Astrocyte (in vitro differentiated cells and primary cell): ENCODE measurements at regions not wholly inside any gene's neighbourhood (a gene's known extent, or its start where the extent isn't known, plus 50 kb on each side); places are given as distances from the start of the nearest gene placed in this dataset.

Source experiments
- DNase-seq: peaks from one replicate; pipeline ENCODE4 v3.0.0-alpha.2; 2010; ENCODE audit warnings: low read depth
- FAIRE-seq: peaks from 2 replicates; lab custom pipeline; 2011; peaks lifted over from hg19 to GRCh38; lab: Jason Lieb, UNC
- H2AFZ ChIP-seq: 2 replicates; pipeline ENCODE4 v1.6.0; 2012; ENCODE audit warnings: low read depth, low read length, inconsistent platforms
- H3K27ac ChIP-seq: 2 replicates; pipeline ENCODE4 v1.5.1; 2011; ENCODE audit warnings: low read depth, low read length, inconsistent platforms
- H3K27me3 ChIP-seq: 2 replicates; pipeline ENCODE4 v1.6.0; 2011; ENCODE audit warnings: low read length, inconsistent platforms; ENCODE audit not compliant: insufficient read depth
- H3K36me3 ChIP-seq: 2 replicates; pipeline ENCODE4 v1.5.1; 2011; ENCODE audit warnings: low read length, inconsistent platforms; ENCODE audit not compliant: insufficient read depth
- H3K4me1 ChIP-seq: 2 replicates; pipeline ENCODE4 v1.5.1; 2011; ENCODE audit warnings: low read length, inconsistent platforms; ENCODE audit not compliant: insufficient read depth
- H3K4me2 ChIP-seq: 2 replicates; pipeline ENCODE4 v1.6.0; 2012; ENCODE audit warnings: low read length, inconsistent platforms
- H3K4me3 ChIP-seq: 2 replicates; pipeline ENCODE4 v1.5.1; 2011; ENCODE audit warnings: low read depth, mild to moderate bottlenecking, low read length, inconsistent platforms; ENCODE audit not compliant: insufficient read depth
- H3K79me2 ChIP-seq: 2 replicates; pipeline ENCODE4 v1.6.0; 2012; ENCODE audit warnings: mild to moderate bottlenecking, low read length, inconsistent platforms; ENCODE audit not compliant: insufficient read depth
- H3K9ac ChIP-seq: 2 replicates; pipeline ENCODE4 v1.6.0; 2012; ENCODE audit warnings: mild to moderate bottlenecking, low read length, inconsistent platforms
- H3K9me3 ChIP-seq: 2 replicates; pipeline ENCODE4 v1.5.1; 2012; ENCODE audit warnings: low read depth, mild to moderate bottlenecking, low read length, inconsistent platforms; ENCODE audit not compliant: insufficient read depth
- H4K20me1 ChIP-seq: 2 replicates; pipeline ENCODE4 v1.6.0; 2012; ENCODE audit warnings: low read length, inconsistent platforms; ENCODE audit not compliant: insufficient read depth
- H3K27ac Mint-ChIP-seq: one replicate; pipeline ENCODE4 v1.8.0; 2021; ENCODE audit warnings: mild to moderate bottlenecking, mixed read lengths; ENCODE audit not compliant: unreplicated experiment
- H3K27me3 Mint-ChIP-seq: one replicate; pipeline ENCODE4 v1.8.0; 2021; ENCODE audit warnings: low read depth, mixed read lengths; ENCODE audit not compliant: unreplicated experiment
- H3K36me3 Mint-ChIP-seq: one replicate; pipeline ENCODE4 v1.8.0; 2021; ENCODE audit warnings: low read depth, mixed read lengths; ENCODE audit not compliant: unreplicated experiment
- H3K4me1 Mint-ChIP-seq: one replicate; pipeline ENCODE4 v1.8.0; 2021; ENCODE audit warnings: low read depth, mixed read lengths; ENCODE audit not compliant: unreplicated experiment
- H3K4me3 Mint-ChIP-seq: one replicate; pipeline ENCODE4 v1.8.0; 2021; ENCODE audit warnings: mild to moderate bottlenecking, moderate library complexity, mixed read lengths; ENCODE audit not compliant: unreplicated experiment
- H3K9me3 Mint-ChIP-seq: one replicate; pipeline ENCODE4 v1.8.0; 2021; ENCODE audit warnings: mild to moderate bottlenecking, mixed read lengths; ENCODE audit not compliant: unreplicated experiment
- CTCF ChIP-seq: IDR thresholded peaks from 2 replicates; pipeline ENCODE4 v1.5.1; 2011; ENCODE audit warnings: low read depth, mild to moderate bottlenecking, inconsistent platforms, low read length, moderate library complexity; ENCODE audit not compliant: insufficient read depth
- EZH2 ChIP-seq: IDR thresholded peaks from 2 replicates; pipeline ENCODE4 v1.6.1; 2012; ENCODE audit warnings: mild to moderate bottlenecking, low read length, inconsistent platforms; ENCODE audit not compliant: insufficient read depth

- no peak overlapping the region for H3K27ac Mint-ChIP-seq
- no peak for FAIRE-seq
Observed at GRCh38 chr7:41847606-41848005, 144.7 kb upstream of the INHBA start.

GRCh38 chr7:41847151-41847550 is 144.3 kb upstream of the INHBA start:
- no peak overlapping the region for H3K9ac ChIP-seq
- no peaks in the 10 kb centered on the region for H3K27me3 ChIP-seq
- H3K4me3 ChIP-seq: no peak overlapping the region
- H3K9me3 Mint-ChIP-seq: no peaks in the 10 kb centered on the region
- TF ChIP-seq EZH2: no peak
- no peak for TF ChIP-seq CTCF
- DNase-seq: no peak
- H3K36me3 Mint-ChIP-seq: no peaks in the 10 kb centered on the region
- FAIRE-seq: no peak
- H3K4me3 Mint-ChIP-seq: no peak overlapping the region
- H3K4me2 ChIP-seq: no peak overlapping the region
- no peak overlapping the region for H2AFZ ChIP-seq
- no peak overlapping the region for H3K27ac Mint-ChIP-seq
- H3K36me3 ChIP-seq: no peaks in the 10 kb centered on the region
- H3K4me1 ChIP-seq: no peaks in the 10 kb centered on the region
- H4K20me1 ChIP-seq: no peaks in the 10 kb centered on the region
- no peaks in the 10 kb centered on the region for H3K9me3 ChIP-seq
- H3K4me1 Mint-ChIP-seq: no peaks in the 10 kb centered on the region
- no peaks in the 10 kb centered on the region for H3K27me3 Mint-ChIP-seq
- no peak overlapping the region for H3K27ac ChIP-seq
- H3K79me2 ChIP-seq: no peaks in the 10 kb centered on the region

More at GRCh38 chr7:41847606-41848005, 144.7 kb upstream of the INHBA start:
- H3K4me1 Mint-ChIP-seq: no peaks in the 10 kb centered on the region
- Histone ChIP-seq H3K27me3 (no peaks in the 10 kb centered on the region), H3K79me2 (no peaks in the 10 kb centered on the region), H3K9me3 (no peaks in the 10 kb centered on the region), H3K27ac (no peak overlapping the region), H3K4me1 (no peaks in the 10 kb centered on the region), H2AFZ (no peak overlapping the region), H3K4me2 (no peak overlapping the region), H3K36me3 (no peaks in the 10 kb centered on the region), H3K4me3 (no peak overlapping the region), H3K9ac (no peak overlapping the region), H4K20me1 (no peaks in the 10 kb centered on the region)
- no peaks in the 10 kb centered on the region for H3K9me3 Mint-ChIP-seq
- H3K4me3 Mint-ChIP-seq: no peak overlapping the region
- TF ChIP-seq CTCF: no peak
- TF ChIP-seq EZH2: no peak
- no peaks in the 10 kb centered on the region for H3K27me3 Mint-ChIP-seq
- no peaks in the 10 kb centered on the region for H3K36me3 Mint-ChIP-seq
- no peak for DNase-seq

- Mint-ChIP-seq H3K4me3 (no peak overlapping the region), H3K4me1 (no peaks in the 10 kb centered on the region), H3K27me3 (no peaks in the 10 kb centered on the region), H3K27ac (no peak overlapping the region), H3K9me3 (no peaks in the 10 kb centered on the region), H3K36me3 (no peaks in the 10 kb centered on the region)
- FAIRE-seq (no peak), DNase-seq (no peak)
- Histone ChIP-seq H3K79me2 (no peaks in the 10 kb centered on the region), H3K4me3 (no peak overlapping the region), H3K9ac (no peak overlapping the region), H4K20me1 (no peaks in the 10 kb centered on the region), H3K9me3 (no peaks in the 10 kb centered on the region), H3K27me3 (no peaks in the 10 kb centered on the region), H3K27ac (no peak overlapping the region), H3K4me1 (no peaks in the 10 kb centered on the region), H2AFZ (no peak overlapping the region), H3K36me3 (no peaks in the 10 kb centered on the region), H3K4me2 (no peak overlapping the region)
- no peak for TF ChIP-seq CTCF
- TF ChIP-seq EZH2: no peak
Observed at GRCh38 chr7:41842956-41843355, 140.1 kb upstream of the INHBA start.
